Endodermal cell (in vitro differentiated cells): ENCODE measurements at regions not wholly inside any gene's neighbourhood (a gene's known extent, or its start where the extent isn't known, plus 50 kb on each side); places are given as distances from the start of the nearest gene placed in this dataset.
"Not testable (repeated sequence)": the region's sequence is repeated elsewhere in the genome, so short reads cannot be mapped to it uniquely, and the experiment has no call there.

Source experiments
- DNase-seq: peaks from one replicate; pipeline ENCODE4 v3.0.0-alpha.2; 2017
- H3K27ac ChIP-seq: 2 replicates; pipeline ENCODE4 v1.5.1; 2013; ENCODE audit warnings: mild to moderate bottlenecking, low read depth, low read length, moderate library complexity
- H3K27me3 ChIP-seq: 2 replicates; pipeline ENCODE4 v1.6.1; 2013; ENCODE audit warnings: mild to moderate bottlenecking, low read length, moderate library complexity; ENCODE audit not compliant: insufficient read depth, control insufficient read depth, poor library complexity, severe bottlenecking
- H3K36me3 ChIP-seq: 2 replicates; pipeline ENCODE4 v1.7.0; 2013; ENCODE audit warnings: mild to moderate bottlenecking, low read length, moderate library complexity; ENCODE audit not compliant: control insufficient read depth, insufficient read depth
- H3K4me1 ChIP-seq: one replicate; pipeline ENCODE4 v1.7.0; 2013; ENCODE audit warnings: low read length; ENCODE audit not compliant: control insufficient read depth, insufficient read depth
- H3K4me3 ChIP-seq: 2 replicates; pipeline ENCODE4 v1.5.1; 2013; ENCODE audit warnings: mild to moderate bottlenecking, low read length, moderate library complexity
- H3K9ac ChIP-seq: 2 replicates; pipeline ENCODE4 v1.6.1; 2013; ENCODE audit warnings: mild to moderate bottlenecking, low read length, moderate library complexity; ENCODE audit not compliant: poor library complexity, severe bottlenecking; ENCODE audit errors: extremely low read depth
- H3K9me3 ChIP-seq: 2 replicates; pipeline ENCODE4 v1.6.1; 2013; ENCODE audit warnings: mild to moderate bottlenecking, low read length, moderate library complexity; ENCODE audit not compliant: control insufficient read depth
- H3K27ac Mint-ChIP-seq: 2 replicates; pipeline ENCODE4 v1.8.0; 2020; ENCODE audit warnings: mixed read lengths
- H3K27me3 Mint-ChIP-seq: 2 replicates; pipeline ENCODE4 v1.8.0; 2021; ENCODE audit warnings: mild to moderate bottlenecking, mixed read lengths; ENCODE audit not compliant: insufficient read depth
- H3K36me3 Mint-ChIP-seq: 2 replicates; pipeline ENCODE4 v1.8.0; 2020; ENCODE audit warnings: low read depth, mixed read lengths
- H3K4me1 Mint-ChIP-seq: 2 replicates; pipeline ENCODE4 v1.8.0; 2020; ENCODE audit warnings: mixed read lengths
- H3K4me3 Mint-ChIP-seq: 2 replicates; pipeline ENCODE4 v1.8.0; 2020; ENCODE audit warnings: mild to moderate bottlenecking, moderate library complexity, mixed read lengths
- H3K9me3 Mint-ChIP-seq: 2 replicates; pipeline ENCODE4 v1.8.0; 2020; ENCODE audit warnings: mild to moderate bottlenecking, mixed read lengths
- CTCF ChIP-seq: fragments of 200-600 bp; sonication (generic); conservative IDR thresholded peaks from 2 replicates; pipeline ENCODE4 v1.5.0; 2021; ENCODE audit warnings: antibody characterized with exemption, mild to moderate bottlenecking
- WGBS, 2 experiments: methylation state at CpG; one replicate each; pipeline versions ENCODE4 v1.1.5 to v1.1.7; 2013; ENCODE audit warnings: missing lambda C conversion rate in 2 of 2, mixed read lengths in 1 of 2; ENCODE audit not compliant: insufficient coverage in 1 of 2, insufficient read length in 1 of 2; 5-methylcytosine and 5-hydroxymethylcytosine counted together

- Mint-ChIP-seq H3K4me3 (no peak overlapping the region), H3K27ac (no peak overlapping the region), H3K4me1 (no peaks in the 10 kb centered on the region), H3K27me3 (no peaks in the 10 kb centered on the region), H3K9me3 (peaks cover 40% of the 10 kb centered on the region), H3K36me3 (no peaks in the 10 kb centered on the region)
- Histone ChIP-seq H3K27ac (no peak overlapping the region), H3K9ac (no peak overlapping the region), H3K4me3 (no peak overlapping the region), H3K36me3 (no peaks in the 10 kb centered on the region), H3K27me3 (no peaks in the 10 kb centered on the region), H3K9me3 (peaks cover 25% of the 10 kb centered on the region), H3K4me1 (no peaks in the 10 kb centered on the region)
- no peak for DNase-seq
- no peak for TF ChIP-seq CTCF
Measured at GRCh38 chr6:78744144-78744543, 123.2 kb upstream of the IRAK1BP1 start.

GRCh38 chr6:78746457-78746856 lies 120.9 kb upstream of the IRAK1BP1 start:
- 100% methylated on average over 2 of the region's 2 CpGs; no CpG with 5 or more reads in 1 of the 2 experiments for WGBS, 2 experiments

GRCh38 chr6:78749326-78749725 lies 118.0 kb upstream of the IRAK1BP1 start:
- Histone ChIP-seq H3K4me1 (no peaks in the 10 kb centered on the region), H3K9ac (no peak overlapping the region), H3K4me3 (no peak overlapping the region), H3K36me3 (no peaks in the 10 kb centered on the region), H3K27me3 (no peaks in the 10 kb centered on the region), H3K9me3 (peaks cover 25% of the 10 kb centered on the region), H3K27ac (no peak overlapping the region)
- Mint-ChIP-seq H3K27me3 (no peaks in the 10 kb centered on the region), H3K4me1 (no peaks in the 10 kb centered on the region), H3K36me3 (no peaks in the 10 kb centered on the region), H3K9me3 (peaks cover 18% of the 10 kb centered on the region), H3K4me3 (no peak overlapping the region), H3K27ac (no peak overlapping the region)
- no peak for TF ChIP-seq CTCF
- no peak for DNase-seq

More at GRCh38 chr6:78746457-78746856, 120.9 kb upstream of the IRAK1BP1 start:
- no peak for TF ChIP-seq CTCF
- Histone ChIP-seq H3K9ac (no peak overlapping the region), H3K9me3 (peaks cover 25% of the 10 kb centered on the region), H3K4me1 (no peaks in the 10 kb centered on the region), H3K27me3 (no peaks in the 10 kb centered on the region), H3K27ac (no peak overlapping the region), H3K36me3 (no peaks in the 10 kb centered on the region), H3K4me3 (no peak overlapping the region)
- Mint-ChIP-seq H3K9me3 (peaks cover 31% of the 10 kb centered on the region), H3K27ac (no peak overlapping the region), H3K36me3 (no peaks in the 10 kb centered on the region), H3K4me1 (no peaks in the 10 kb centered on the region), H3K27me3 (no peaks in the 10 kb centered on the region), H3K4me3 (no peak overlapping the region)
- DNase-seq, result no peak

- not testable (repeated sequence) for H3K27me3 Mint-ChIP-seq, H3K27ac ChIP-seq, H3K27ac Mint-ChIP-seq, DNase-seq, H3K9me3 ChIP-seq, H3K36me3 ChIP-seq, H3K4me3 ChIP-seq, H3K4me1 ChIP-seq, H3K9ac ChIP-seq, H3K4me3 Mint-ChIP-seq, H3K27me3 ChIP-seq, H3K4me1 Mint-ChIP-seq, H3K36me3 Mint-ChIP-seq
- H3K9me3 Mint-ChIP-seq, result peaks cover 34% of the 10 kb centered on the region
- WGBS, 2 experiments, result 80 to 88% methylated on average over 9 to 13 of the region's 13 CpGs
Measured at GRCh38 chr6:78758297-78758798, 109.0 kb upstream of the IRAK1BP1 start.
